Upper lobe of left lung (tissue), 6 donors: ENCODE measurements at regions not wholly inside any gene's neighbourhood (a gene's known extent, or its start where the extent isn't known, plus 50 kb on each side); places are given as distances from the start of the nearest gene placed in this dataset.
A peak's percentile ranks its signal among the peaks of the same experiment; 100 is the strongest.

Experiments used
- ATAC-seq, 2 donors: fragments of 200-7000 bp; cut with Tn5 transposase; one replicate each; pipeline ENCODE4 v1.9.1; 2022; ENCODE audit warnings: mild to moderate bottlenecking in 2 of 2, moderate library complexity in 2 of 2; ENCODE audit not compliant: low FRiP score in 2 of 2
- DNase-seq, 2 donors: peaks; one replicate each; pipeline ENCODE4 v3.0.0-alpha.2; 2019 to 2020
- H3K27ac ChIP-seq, 4 donors: fragments of 200-600 bp; sonication (generic); one replicate each; pipeline ENCODE4 v1.5.1; 2016 to 2019
- H3K27me3 ChIP-seq, 4 donors: fragments of 200-600 bp; sonication (generic); one replicate each; pipeline ENCODE4 v1.5.1; 2017 to 2019
- H3K36me3 ChIP-seq, 4 donors: fragments of 200-600 bp; sonication (generic); one replicate each; pipeline ENCODE4 v1.5.1; 2016 to 2019
- H3K4me1 ChIP-seq, 4 donors: fragments of 200-600 bp; sonication (generic); one replicate each; pipeline ENCODE4 v1.5.1; 2018 to 2019
- H3K4me3 ChIP-seq, 4 donors: fragments of 200-600 bp; sonication (generic); one replicate each; pipeline ENCODE4 v1.5.1; 2017 to 2019; ENCODE audit warnings: mild to moderate bottlenecking in 2 of 4, moderate library complexity in 1 of 4
- H3K9me3 ChIP-seq, 4 donors: fragments of 200-600 bp; sonication (generic); one replicate each; pipeline ENCODE4 v1.5.1; 2018 to 2019
- CTCF ChIP-seq, 6 experiments: fragments of 450-650 bp in 4 of 6; fragments of 200-600 bp in 2 of 6; sonication (generic) in 2 of 6; IDR thresholded peaks; one replicate each; pipeline ENCODE4 v1.5.1; 2016 to 2019; ENCODE audit warnings: antibody characterized with exemption in 6 of 6
- EP300 ChIP-seq, 4 donors: sonication (generic); formaldehyde crosslinking; IDR thresholded peaks; one replicate each; pipeline ENCODE4 v1.5.1; 2017; ENCODE audit warnings: antibody characterized with exemption in 4 of 4, control low read depth in 2 of 4
- POLR2A ChIP-seq, 4 donors: fragments of 450-650 bp; IDR thresholded peaks; one replicate each; pipeline ENCODE4 v1.5.1; 2016 to 2017; ENCODE audit warnings: antibody characterized with exemption in 4 of 4, mild to moderate bottlenecking in 2 of 4
- POLR2AphosphoS5 ChIP-seq, 2 donors: sonication (generic); formaldehyde crosslinking; IDR thresholded peaks; one replicate each; pipeline ENCODE4 v1.5.1; 2017; ENCODE audit warnings: antibody characterized with exemption in 2 of 2
- WGBS, 2 donors: methylation state at CpG; one replicate each; pipeline ENCODE4 v1.1.5; 2017 to 2018; 5-methylcytosine and 5-hydroxymethylcytosine counted together
- donor health status: DM: no; HTN: no; CAD: no; lungs with moderate emphysema.
- donor health status: DM: no; HTN: yes; CAD: no; lungs with severe emphysema.

- Histone ChIP-seq H3K9me3 (no peaks in the 10 kb centered on the region), H3K36me3 (no peaks in the 10 kb centered on the region), H3K4me1 (no peaks in the 10 kb centered on the region), H3K27ac (no peak overlapping the region), H3K27me3 (no peaks in the 10 kb centered on the region), H3K4me3 (no peak overlapping the region)
- ATAC-seq (no peak), DNase-seq (no peak)
- TF ChIP-seq POLR2AphosphoS5 (IDR thresholded peaks at IDR 0.05) = no peak
- no peak for TF ChIP-seq EP300 (IDR thresholded peaks at IDR 0.05)
- TF ChIP-seq POLR2A (IDR thresholded peaks at IDR 0.05) = no peak
- no peak for TF ChIP-seq CTCF (IDR thresholded peaks at IDR 0.05)
- 67 to 71% methylated on average over 4 of the region's 4 CpGs for whole genome bisulfite sequencing, 2 donors
Observed at GRCh38 chr16:65515193-65515592, 393.3 kb upstream of the CDH11 start.

- no peak overlapping the region for H3K4me3 ChIP-seq
- no peaks in the 10 kb centered on the region for H3K4me1 ChIP-seq
- ATAC-seq = no peak
- no peak for TF ChIP-seq POLR2AphosphoS5 (IDR thresholded peaks at IDR 0.05)
- TF ChIP-seq CTCF (IDR thresholded peaks at IDR 0.05) = no peak
- no peak for TF ChIP-seq EP300 (IDR thresholded peaks at IDR 0.05)
- TF ChIP-seq POLR2A (IDR thresholded peaks at IDR 0.05) = no peak
- no peak for DNase-seq
- 71 to 72% methylated on average over 4 to 7 of the region's 7 CpGs for WGBS, 2 donors
- no peaks in the 10 kb centered on the region for H3K36me3 ChIP-seq
- no peaks in the 10 kb centered on the region for H3K9me3 ChIP-seq
- H3K27ac ChIP-seq = no peak overlapping the region
- H3K27me3 ChIP-seq = no peaks in the 10 kb centered on the region
Observed at GRCh38 chr16:65510850-65511249, 389.0 kb upstream of the CDH11 start.

GRCh38 chr16:65510241-65510640 lies 388.4 kb upstream of the CDH11 start:
- H3K4me1 ChIP-seq = no peaks in the 10 kb centered on the region
- no peak overlapping the region for H3K4me3 ChIP-seq
- no peaks in the 10 kb centered on the region for H3K36me3 ChIP-seq
- no peak overlapping the region for H3K27ac ChIP-seq
- WGBS, 2 donors = 67 to 79% methylated on average over 3 of the region's 3 CpGs
- no peak for TF ChIP-seq EP300 (IDR thresholded peaks at IDR 0.05)
- DNase-seq (no peak), ATAC-seq (no peak)
- H3K9me3 ChIP-seq = no peaks in the 10 kb centered on the region
- no peaks in the 10 kb centered on the region for H3K27me3 ChIP-seq

- no peaks in the 10 kb centered on the region for H3K36me3 ChIP-seq
- no peak for DNase-seq
- no peaks in the 10 kb centered on the region for H3K9me3 ChIP-seq
- no peak for TF ChIP-seq POLR2A (IDR thresholded peaks at IDR 0.05)
- no peak for TF ChIP-seq CTCF (IDR thresholded peaks at IDR 0.05)
- TF ChIP-seq POLR2AphosphoS5 (IDR thresholded peaks at IDR 0.05) = no peak
- no peak for TF ChIP-seq EP300 (IDR thresholded peaks at IDR 0.05)
- 77 to 85% methylated on average over 4 of the region's 4 CpGs for WGBS, 2 donors
- H3K27me3 ChIP-seq = no peaks in the 10 kb centered on the region
- ATAC-seq = peak in 1 of 2 donors; percentile 15
- no peak overlapping the region for H3K4me3 ChIP-seq
- no peaks in the 10 kb centered on the region for H3K4me1 ChIP-seq
- no peak overlapping the region for H3K27ac ChIP-seq
Observed at GRCh38 chr16:65509172-65509571, 387.3 kb upstream of the CDH11 start.

- no peak for TF ChIP-seq POLR2AphosphoS5 (IDR thresholded peaks at IDR 0.05)
- TF ChIP-seq EP300 (IDR thresholded peaks at IDR 0.05) = no peak
- no peak for TF ChIP-seq CTCF (IDR thresholded peaks at IDR 0.05)
- TF ChIP-seq POLR2A (IDR thresholded peaks at IDR 0.05) = no peak
- Histone ChIP-seq H3K9me3 (no peaks in the 10 kb centered on the region), H3K36me3 (no peaks in the 10 kb centered on the region), H3K4me3 (no peak overlapping the region), H3K27me3 (no peaks in the 10 kb centered on the region), H3K27ac (no peak overlapping the region), H3K4me1 (no peaks in the 10 kb centered on the region)
- DNase-seq = no peak
- ATAC-seq = no peak
- WGBS, 2 donors = 76 to 83% methylated on average over 1 of the region's 1 CpG
Observed at GRCh38 chr16:65500919-65501318, 379.1 kb upstream of the CDH11 start.
